ENCODE measurements at regions not wholly inside any gene's neighbourhood (a gene's known extent, or its start where the extent isn't known, plus 50 kb on each side); places are given as distances from the start of the nearest gene placed in this dataset.

- TF ChIP-seq CTCF (IDR thresholded peaks at IDR 0.05): no peak
These were observed 86.2 kb downstream of the MAD2L1 start for GRCh38 chr4:119980456-119980855.

- TF ChIP-seq CTCF (IDR thresholded peaks at IDR 0.05): no peak
These were observed 89.3 kb downstream of the MAD2L1 start for GRCh38 chr4:119977076-119977940.

GRCh38 chr4:119971431-119972084, 95.1 kb downstream of the MAD2L1 start:
- no peak for TF ChIP-seq CTCF (IDR thresholded peaks at IDR 0.05)

- no peak for TF ChIP-seq CTCF (IDR thresholded peaks at IDR 0.05)
These were observed 104.0 kb downstream of the MAD2L1 start for GRCh38 chr4:119962631-119963030.

GRCh38 chr4:119958983-119959382, 107.7 kb downstream of the MAD2L1 start:
- no peak for TF ChIP-seq CTCF (IDR thresholded peaks at IDR 0.05)

- TF ChIP-seq CTCF (IDR thresholded peaks at IDR 0.05): no peak
These were observed 111.4 kb downstream of the MAD2L1 start for GRCh38 chr4:119955256-119955655.

GRCh38 chr4:119946359-119946758, 120.3 kb downstream of the MAD2L1 start:
- no peak for TF ChIP-seq CTCF (IDR thresholded peaks at IDR 0.05)

Measured in LNCAP (cell line).